ENCODE measurements at regions not wholly inside any gene's neighbourhood (a gene's known extent, or its start where the extent isn't known, plus 50 kb on each side); places are given as distances from the start of the nearest gene placed in this dataset.
"Not testable (repeated sequence)": the region's sequence is repeated elsewhere in the genome, so short reads cannot be mapped to it uniquely, and the experiment has no call there.

DNA sequence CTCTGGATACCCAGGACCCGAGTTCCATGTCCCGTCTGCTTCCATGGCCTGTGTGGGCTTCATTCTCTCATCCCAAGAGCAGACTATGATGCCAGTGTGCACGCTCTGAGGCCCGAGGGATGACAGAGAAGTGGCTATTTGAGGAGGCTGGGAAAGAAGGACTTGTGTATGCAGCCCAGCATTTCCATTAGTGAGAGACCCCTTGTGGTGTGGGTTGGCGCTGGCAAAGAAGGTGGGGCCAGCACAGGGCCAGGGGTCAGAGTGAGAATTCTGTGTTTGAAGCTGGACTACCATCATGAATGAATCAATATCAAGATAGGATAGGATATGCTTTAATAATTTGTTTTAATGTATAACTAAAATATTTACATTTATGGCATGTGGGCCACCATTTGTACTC lies 200.8 kb downstream of the HIPK3 start:
- ATAC-seq, result no peak

DNA sequence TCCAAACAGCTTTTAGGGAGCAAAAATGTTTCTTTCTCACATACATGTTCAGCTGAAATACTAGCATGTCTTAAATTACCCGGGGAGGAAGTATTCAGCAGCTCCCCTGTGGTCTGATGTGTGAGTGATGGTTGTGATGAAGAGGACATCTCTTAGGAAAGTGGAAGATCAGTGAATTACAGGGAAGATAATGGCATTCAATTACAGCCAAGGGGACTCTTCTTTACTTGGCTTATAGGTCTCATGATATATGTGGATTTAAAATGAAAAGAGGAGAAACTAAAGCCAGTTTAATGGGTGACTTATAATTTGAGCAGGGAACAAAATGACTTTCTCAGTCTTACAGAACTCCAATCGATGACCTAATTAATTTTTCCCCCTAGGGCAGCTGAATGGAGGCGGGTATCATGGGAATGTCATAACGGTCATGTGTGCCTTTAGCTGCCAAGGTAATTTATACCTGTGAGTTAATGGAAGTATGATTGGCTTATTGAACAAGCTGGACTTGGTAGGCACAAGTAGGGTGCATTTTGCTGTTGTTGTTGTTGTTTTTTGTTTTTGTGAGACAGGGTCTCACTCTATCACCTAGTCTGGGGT lies 198.8 kb downstream of the HIPK3 start:
- no peak for ATAC-seq

DNA sequence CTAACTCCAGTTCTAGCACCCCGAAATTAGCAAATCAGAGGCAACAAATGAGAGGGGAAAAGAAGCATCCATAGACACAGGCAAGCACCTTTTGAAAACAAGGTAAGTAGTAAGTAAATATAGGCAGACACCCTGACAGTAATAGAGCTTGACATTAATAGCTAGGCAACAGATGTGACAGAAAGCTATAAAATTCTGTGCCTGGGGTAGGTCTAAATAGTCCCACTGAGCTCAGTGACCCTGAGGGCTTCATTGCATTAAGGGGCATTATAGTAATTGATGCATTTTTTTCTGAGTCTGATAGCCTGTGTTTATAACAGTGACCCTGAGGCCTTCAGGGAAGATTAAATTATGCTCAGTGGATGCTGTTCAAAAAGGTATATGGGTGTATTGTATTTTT lies 197.1 kb downstream of the HIPK3 start:
- ATAC-seq, result no peak

DNA sequence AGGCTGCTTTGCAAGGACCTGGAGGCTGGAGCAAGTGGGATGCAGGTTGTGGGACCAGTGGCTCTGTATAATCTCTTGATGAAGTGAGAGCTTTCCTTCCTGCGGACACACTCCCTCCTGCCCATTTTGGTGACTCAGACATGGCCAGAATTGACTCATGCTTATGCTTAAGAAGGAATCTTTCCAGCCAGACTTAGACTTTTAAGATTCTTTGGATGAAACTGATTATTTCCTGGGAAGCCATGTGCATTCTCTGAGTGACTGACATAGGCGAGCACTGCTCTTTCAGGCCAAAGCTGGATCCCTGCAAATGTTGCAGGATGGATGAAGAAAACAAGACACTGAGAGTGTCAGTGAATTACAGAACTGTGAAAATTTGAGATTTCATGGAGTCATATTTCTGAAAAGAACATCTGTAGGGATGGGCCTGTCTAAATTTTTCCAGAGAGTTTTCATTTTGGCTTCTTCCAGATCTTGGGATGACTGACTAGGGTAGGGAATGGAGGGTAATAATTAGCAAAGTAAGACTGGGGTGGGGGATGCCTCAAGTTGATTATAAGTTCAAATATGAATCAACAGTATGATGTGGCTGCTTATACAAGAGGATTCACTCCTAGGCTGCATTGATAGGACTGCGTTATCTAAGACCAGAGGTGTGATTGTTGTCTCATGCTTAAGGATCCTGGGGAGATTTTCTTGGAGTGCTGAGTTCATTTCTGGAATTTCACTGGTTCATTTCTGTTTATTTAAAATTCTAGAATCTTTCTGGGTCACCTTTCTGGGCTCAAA lies 195.8 kb downstream of the HIPK3 start:
- no peak for ATAC-seq

DNA sequence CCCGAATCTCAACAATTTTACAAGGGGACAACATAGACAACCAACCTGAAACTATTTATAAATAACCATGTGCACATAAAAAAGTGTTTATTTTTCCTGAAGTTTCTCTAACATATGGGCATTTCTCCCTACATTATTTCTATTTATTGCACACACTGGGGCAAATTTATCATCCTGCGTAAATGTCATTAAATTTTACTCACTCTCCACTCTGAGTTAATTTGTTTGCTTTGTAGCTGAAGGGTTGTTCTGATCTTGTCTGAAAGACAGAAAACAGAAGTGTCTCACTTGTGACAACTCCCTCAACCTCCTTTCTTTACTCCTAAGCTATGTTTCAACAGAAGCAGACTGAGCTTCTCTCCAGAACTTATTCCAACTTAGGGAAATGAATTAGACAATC lies 194.2 kb downstream of the HIPK3 start:
- ATAC-seq, result no peak

DNA sequence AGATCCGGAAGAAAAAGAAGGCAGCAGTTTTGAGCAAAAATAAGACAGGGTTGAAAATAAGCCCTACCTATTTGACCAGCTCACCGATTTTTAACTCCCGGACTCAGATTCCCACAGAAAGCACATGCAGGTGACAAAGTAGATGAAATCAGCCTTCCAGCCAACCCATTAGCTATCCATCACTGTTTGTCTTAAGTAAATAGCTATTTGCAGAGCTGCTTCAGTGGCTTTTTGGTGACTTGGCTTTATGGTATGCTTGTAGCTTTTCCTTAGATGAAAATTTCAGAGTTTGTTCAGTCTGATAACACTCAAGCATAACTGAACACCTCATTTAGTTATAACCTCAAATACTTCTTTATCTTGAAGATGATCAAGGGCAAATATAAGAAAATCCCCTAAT lies 192.6 kb downstream of the HIPK3 start:
- ATAC-seq, result no peak

DNA sequence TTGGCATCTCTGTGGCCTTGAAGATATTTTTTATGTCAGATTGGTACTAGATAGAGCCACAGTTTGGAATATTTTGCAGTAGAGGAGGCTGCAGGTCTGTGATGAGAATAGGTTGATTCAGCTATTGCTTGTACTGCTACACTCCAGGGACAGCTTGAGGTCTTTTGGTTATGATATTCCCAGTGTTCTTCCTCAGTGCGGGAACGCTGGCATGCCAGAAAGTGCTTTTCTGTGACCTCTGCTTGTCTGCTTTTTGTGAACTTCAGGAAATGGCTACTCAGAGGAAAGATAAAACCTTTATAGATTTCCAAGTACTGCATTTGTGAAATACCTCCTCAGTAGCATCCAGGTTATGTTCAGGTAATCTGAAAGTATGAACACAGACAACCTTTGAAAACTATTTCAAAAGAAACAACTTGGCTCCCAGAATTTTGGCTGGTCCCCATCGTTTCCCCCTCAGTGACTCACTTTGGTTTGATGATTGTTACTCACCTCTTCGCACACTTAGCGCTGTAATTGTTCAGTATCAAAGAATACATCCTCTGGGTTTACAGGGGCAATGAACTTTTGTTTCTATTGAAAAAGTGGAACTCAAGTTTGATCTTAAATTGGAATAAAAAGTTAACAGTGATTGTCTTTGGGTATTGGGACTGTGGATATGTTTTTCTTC lies 191.4 kb downstream of the HIPK3 start:
- no peak for ATAC-seq

DNA sequence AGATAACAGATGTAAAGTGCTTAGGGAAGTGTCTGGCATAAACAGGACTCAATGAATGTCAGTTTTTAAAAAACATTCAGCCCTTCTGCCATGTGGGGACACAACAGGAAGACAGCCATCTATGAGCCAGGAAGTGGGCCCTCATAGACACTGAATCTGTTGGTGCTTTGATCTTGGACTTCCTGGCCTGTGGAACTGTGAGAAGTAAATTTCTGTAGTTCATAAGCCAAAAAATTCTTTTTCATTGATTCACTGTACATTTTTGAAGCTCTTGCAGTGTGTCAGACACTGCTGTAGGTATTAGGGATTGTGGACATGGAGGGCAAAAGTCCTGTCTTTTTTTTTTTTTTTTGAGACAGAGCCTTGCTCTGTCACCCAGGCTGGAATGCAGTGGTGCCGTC lies 188.6 kb downstream of the HIPK3 start:
- ATAC-seq, result no peak

DNA sequence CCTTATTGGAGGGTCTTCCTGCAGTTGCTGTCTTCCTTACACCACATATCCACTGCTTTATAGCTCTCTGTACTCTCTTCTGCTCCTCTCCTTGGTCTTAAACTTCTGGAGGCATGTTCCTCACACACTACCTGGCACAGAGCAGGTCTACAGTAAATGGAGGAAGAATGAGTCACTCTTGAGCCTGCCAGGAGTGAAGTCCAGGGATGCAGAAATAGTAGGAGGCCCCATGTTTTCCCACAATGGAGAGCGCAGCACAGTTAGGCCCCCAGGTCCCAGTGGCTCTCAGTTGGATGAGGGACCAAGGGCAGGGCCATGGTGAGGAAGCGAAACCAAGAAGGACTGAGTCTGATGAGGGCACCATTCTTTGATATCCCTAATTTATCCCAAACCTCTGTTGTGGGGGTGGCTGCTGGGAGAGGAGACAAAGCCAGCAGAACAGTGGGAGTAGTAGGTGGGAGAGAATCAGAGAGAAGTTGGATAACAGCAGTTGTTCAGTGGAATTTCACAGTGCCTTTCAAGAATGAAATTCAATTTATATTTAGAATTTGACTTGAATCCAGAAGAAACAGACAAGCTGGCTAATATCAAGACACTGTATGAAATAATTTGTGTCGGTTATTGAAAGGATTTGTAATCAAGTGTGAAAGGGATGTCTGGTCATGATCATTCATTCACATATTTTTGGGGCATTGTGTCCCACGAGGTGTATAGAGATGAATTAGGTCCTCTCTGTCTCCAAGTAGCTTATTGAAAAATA lies 187.8 kb downstream of the HIPK3 start:
- no peak for ATAC-seq

DNA sequence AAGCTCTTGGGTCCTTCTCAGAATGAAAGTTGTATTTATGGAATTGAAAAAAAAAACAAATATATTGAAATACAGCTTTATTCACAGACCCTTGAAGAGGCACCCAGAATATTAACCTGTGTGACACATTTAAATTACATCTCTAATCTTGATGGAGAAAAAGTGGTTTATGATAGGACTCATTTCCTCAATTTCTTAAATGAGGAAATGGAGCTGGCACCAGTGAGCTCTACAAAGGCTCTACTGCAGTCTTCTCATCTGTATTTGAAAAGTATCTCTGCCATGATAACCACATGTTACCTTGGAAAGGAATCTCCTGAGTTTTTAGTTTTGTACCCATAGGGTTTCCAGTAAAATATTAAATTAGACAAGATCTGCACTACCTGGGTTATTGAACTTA lies 186.5 kb downstream of the HIPK3 start:
- ATAC-seq, result no peak

DNA sequence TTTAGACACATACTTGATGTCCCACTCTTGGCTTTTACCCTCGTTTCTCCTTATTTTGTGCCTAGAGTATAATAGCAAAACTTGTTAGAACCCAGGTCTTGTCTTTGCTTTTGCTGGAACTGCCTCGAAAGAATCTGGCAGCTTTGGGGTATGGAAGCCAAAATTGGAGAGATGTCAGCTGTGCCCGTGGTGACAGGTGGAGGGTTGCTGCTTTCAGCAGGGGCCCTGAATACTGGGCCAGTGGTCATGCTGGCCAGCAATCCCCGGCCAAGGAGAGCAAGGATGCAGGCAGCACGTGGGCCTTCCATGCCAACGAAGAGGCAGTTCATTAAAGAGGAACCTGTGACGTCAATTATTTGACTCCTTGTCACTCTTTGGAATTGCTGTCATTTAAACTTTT lies 181.1 kb downstream of the HIPK3 start:
- ATAC-seq, result no peak

DNA sequence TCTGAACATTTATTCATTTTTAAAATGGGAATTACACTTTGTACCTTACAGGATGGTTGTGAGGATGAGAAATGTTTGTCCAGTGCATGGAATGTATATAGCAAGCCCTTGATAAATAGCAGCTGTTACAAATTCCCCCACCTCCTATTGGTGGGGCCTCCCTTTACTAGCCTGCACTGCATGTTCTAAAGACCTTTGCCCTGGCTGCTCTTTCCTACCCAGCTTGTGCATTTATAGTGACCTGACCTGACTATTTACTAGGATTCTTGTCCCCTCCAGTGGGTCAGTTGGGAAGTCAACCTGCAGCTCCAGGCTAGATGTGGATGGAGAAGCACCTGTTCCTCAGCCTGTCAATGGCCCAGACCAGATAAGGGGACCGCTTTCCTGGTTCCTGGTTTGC lies 180.3 kb downstream of the HIPK3 start:
- no peak for ATAC-seq

DNA sequence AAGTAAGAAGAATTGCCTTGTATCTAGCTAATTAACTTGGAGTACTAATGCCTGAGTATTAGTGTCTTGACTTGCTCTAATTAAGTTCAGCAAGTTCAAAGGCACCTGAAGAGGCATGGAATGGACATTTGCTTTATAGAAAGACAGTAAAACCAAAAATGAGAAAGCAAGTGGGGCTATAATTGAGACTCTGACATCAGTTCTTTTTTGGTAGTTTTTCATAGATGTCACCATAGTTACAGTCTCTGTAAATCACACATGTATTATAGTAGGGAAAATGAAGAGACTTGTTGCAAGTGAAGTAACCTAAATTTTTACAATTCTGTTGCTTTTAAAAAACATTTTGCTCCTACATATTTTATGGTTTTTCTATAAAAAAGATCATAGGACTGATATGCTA lies 178.0 kb downstream of the HIPK3 start:
- ATAC-seq, result no peak

DNA sequence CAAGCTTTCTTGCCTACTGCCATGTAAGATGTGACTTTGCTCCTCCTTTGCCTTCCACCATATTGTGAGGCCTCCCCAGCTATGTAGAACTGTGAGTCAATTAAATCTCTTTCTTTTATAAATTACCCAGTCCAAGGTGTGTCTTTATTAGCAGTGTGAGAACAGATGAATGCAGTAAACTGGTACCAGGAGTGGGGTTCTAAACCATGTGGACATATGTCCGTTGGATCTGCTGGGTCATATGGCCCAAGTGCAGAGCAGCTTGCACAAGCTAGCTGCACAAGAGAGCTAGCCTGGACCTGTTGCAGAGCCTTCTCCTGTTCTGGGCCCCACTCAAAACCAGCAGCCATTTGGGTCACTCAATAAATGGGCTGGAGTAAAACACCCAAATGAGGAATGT lies 177.1 kb downstream of the HIPK3 start:
- ATAC-seq, result no peak

DNA sequence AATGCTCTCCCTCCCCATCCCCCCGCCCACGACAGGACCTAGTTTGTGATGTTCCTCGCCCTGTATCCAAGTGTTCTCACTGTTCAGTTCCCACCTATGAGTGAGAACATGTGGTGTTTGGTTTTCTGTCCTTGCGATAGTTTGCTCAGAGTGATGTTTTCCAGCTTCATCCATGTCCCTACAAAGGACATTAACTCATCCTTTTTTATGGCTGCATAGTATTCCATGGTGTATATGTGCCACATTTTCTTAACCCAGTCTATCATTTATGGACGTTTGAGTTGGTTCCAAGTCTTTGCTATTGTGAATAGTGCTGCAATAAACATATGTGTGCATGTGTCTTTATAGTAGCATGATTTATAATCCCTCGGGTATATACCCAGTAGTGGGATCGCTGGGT lies 171.3 kb downstream of the HIPK3 start:
- not testable (repeated sequence) for ATAC-seq

DNA sequence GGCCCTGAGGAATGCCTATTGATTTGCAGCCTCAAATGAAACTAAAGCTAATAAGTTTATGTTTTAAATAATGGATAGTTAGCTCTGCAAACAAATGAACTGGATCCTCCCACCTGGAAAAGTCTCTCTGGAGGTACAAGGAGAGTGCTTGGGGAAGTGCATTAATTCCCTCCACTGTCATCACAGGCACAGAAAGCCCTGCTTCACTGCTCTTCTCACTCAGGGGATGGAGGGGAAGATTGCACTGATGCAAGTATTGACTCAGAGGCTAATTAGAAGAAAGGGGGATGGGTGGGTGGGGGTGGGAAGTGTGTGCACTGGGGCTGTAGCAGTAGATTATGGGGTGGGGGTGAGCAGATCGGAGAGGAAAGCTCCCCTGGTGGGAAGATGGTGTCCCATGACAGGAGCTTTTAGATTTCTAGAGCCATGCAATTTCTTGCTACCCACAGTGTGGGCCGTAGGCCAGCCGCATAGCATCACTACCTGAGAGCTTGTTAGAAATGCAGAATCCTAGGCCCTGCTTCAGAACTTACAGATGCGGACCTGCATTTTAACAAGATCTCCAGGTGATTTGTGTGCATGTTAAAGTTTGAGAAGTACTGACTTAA lies 163.9 kb downstream of the HIPK3 start:
- ATAC-seq, result no peak

DNA sequence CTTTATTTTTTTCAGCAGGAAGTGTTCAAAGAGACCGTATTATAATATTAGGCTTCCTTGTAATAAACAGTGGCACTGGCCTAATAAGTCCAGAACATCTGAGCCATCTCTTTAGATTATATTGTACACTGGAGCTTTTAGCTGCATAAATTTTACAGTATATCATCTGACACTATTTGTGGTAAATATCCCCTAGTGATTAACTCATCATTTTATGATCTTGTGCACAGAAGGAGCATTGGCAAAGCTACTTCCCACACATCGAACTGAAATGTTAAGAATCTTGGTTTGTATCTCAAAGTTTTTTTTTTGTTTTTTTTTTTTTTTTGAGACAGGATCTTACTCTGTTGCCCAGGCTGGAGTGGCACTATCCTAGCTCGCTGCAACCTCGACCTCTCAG lies 162.7 kb downstream of the HIPK3 start:
- no peak for ATAC-seq

DNA sequence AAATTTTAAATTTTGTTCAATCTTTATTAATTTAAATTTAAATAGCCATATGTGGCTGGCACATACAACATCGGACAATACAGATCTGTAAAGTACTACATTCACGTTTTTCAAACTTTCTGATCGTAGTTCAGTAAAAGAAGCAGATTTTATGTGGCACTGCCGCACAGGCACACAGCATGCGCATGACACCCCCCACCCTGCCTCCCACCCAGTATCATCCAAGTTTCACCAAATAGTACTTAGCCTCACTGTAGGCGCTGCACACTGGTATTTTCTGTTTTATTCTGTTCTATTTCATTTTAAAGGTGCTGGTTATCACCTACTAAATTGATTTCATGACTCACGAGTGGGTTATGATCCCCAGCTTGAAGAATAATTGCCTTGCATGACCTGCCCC lies 159.9 kb downstream of the HIPK3 start:
- ATAC-seq, result no peak

DNA sequence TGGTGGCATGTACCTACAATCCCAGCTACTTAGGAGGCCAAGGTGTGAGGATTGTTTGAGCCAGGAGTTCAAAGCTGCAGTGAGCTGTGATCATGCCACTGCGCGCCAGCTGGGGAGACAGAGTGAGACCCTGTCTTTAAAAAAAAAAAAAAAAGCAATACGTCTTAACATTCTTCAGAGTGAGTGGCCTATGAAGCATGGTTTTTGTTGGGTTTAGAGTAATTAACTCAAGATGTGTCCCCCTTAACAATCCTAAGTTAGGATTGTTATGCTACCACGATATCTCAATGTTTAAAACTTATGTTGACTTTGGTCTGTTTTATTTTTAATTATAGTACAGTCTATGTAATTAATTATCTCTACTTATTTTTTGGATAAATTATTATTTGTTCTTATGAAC lies 156.1 kb downstream of the HIPK3 start:
- no peak for ATAC-seq

DNA sequence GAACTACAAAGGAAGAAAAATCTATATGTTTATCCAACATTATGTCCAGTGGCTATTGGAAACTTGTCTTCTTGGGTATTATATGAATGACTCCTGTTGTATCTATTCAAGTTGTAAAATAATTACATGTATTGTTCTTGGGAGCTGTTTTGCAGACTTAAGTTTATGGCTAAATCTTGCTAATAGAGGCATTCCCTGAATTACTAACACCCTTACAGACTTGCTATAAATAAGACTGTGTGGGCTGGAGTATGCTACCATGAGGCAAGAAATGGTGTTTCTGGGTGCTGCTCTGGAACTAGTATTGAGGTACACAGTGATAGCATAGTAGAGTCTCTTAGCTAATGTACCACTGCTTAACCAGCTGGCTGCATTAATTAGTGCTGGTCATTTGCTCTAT lies 155.1 kb downstream of the HIPK3 start:
- no peak for ATAC-seq

DNA sequence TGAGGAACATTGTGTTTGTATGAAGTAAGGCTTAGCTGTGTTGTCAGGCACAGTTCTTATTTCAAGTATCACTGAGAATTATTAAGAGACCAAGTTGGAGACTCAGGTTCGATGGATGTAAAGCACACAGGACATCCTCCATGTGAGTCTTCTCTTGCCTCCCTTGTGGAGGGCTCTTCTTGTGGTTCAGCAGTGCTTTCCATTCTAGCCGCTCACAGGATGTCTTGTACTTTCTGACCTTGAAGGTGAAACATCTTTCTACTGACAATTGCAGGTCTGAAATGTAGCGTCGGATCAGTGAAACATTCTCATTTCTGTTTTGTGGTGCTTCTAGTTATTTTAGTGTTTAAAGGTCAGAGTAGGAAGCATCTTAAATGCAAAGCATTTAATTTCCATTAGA lies 154.6 kb downstream of the HIPK3 start:
- no peak for ATAC-seq

DNA sequence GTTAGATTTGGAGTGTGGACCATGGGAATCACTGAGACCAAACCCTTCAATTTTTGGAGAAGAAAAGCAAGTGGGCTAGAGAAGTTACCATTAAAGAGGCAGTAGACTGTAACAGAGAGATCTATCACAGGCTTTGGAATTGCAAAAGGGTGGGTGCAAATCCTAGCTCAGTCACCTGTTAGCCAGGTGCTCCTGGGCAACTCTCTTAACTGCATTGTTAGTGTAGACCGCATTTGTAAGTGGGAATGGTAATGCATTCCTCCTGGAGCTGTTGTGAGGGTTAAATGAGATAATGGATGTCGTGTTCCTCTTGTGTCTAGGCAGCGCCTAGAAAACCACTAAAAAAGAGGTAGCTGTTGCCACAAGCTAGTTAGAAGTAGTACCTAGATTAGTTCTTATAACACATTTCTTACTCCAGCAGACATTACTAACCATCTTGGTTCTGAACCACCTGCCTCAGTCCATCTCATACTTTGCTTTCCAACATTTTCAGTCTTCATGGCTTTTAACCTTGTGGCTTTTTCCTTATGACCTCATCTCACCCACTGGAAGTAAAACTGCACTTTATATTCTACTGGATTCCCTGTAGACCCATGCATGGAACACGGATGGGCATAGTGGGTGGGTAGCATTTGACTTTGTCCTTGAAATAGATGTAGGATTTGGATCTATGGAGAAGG lies 153.0 kb downstream of the HIPK3 start:
- ATAC-seq, result no peak
